ENCODE measurements at regions not wholly inside any gene's neighbourhood (a gene's known extent, or its start where the extent isn't known, plus 50 kb on each side); places are given as distances from the start of the nearest gene placed in this dataset.

DNA sequence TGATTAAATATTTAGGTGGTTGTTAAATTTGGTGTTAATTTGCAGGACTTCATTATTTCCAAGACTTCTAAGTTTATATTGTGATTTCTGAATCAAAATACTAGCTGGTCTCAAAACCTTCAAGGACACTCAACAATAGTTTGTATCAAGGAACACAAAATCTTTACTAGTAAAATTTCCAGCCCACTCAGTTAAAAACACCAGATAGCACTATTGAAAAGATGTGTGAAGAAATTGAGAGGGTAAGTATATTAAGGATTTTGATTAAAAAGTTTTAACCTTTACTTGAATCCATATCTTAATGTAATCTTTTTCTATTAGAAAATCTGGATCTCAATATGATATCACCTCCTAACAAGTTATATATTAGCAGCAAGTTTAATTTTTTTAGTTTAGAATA lies 89.3 kb upstream of the UGT8 start:
- H3K36me3 ChIP-seq (ENCODE audit: low read depth): no peaks in the 10 kb centered on the region
- ATAC-seq (ENCODE audit: low read depth): no peak
- H3K27ac ChIP-seq (ENCODE audit: poor library complexity, severe bottlenecking): no peak overlapping the region

DNA sequence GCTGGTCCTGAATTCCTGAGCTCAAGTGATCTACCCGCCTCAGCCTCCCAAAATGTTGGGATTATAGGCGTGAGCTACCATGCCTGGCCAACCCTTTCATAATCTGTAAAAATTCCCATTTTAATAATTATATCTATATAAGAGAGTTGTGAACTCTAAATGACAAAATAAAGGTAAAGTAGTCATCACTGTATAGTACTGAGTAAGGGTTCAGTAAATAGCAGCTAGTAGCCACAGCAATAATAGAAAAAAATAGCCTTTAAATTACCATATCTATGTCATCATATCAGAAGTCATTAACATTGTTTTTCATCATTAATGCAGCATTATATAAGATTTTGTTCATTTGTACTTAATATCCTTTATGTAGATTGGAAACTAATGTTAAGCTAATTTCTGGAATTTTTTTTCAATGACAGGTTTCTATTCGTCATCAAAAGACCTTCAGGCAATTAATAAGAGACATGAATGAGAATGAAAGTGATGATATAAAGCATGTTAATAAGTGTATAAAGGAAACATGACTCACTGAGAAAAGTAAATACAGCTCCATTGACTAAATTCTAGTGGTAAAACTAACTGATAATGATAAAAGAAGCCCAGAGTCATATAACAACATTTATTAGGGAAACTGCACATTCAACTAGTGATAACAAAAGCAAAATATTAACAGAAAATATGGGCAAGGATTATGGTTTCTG lies 85.9 kb upstream of the UGT8 start:
- DNase-seq (ENCODE audit: low spot score) (no peak), ATAC-seq (ENCODE audit: low read depth) (peak; percentile 80)
- H3K27ac ChIP-seq (ENCODE audit: poor library complexity, severe bottlenecking): no peak overlapping the region
- H3K4me1 ChIP-seq (ENCODE audit: insufficient read depth, poor library complexity, severe bottlenecking): peaks cover 11% of the 10 kb centered on the region
- no peaks in the 10 kb centered on the region for H3K36me3 ChIP-seq (ENCODE audit: low read depth)
- H3K9me3 ChIP-seq (ENCODE audit: severe bottlenecking): no peaks in the 10 kb centered on the region
- no peaks in the 10 kb centered on the region for H3K27me3 ChIP-seq (ENCODE audit: insufficient read depth, poor library complexity, severe bottlenecking)
- TF ChIP-seq CTCF (IDR thresholded peaks at IDR 0.05; ENCODE audit: poor library complexity, severe bottlenecking): no peak
- H3K4me3 ChIP-seq (ENCODE audit: severe bottlenecking): no peak overlapping the region

More for the DNA sequence above, 89.3 kb upstream of the UGT8 start:
- H3K4me1 ChIP-seq (ENCODE audit: insufficient read depth, poor library complexity, severe bottlenecking): peaks cover 11% of the 10 kb centered on the region
- peak; percentile 9 for TF ChIP-seq CTCF (IDR thresholded peaks at IDR 0.05; ENCODE audit: poor library complexity, severe bottlenecking)
- no peak overlapping the region for H3K4me3 ChIP-seq (ENCODE audit: severe bottlenecking)
- H3K9me3 ChIP-seq (ENCODE audit: severe bottlenecking): no peaks in the 10 kb centered on the region
- no peak for DNase-seq (ENCODE audit: low spot score)
- H3K27me3 ChIP-seq (ENCODE audit: insufficient read depth, poor library complexity, severe bottlenecking): no peaks in the 10 kb centered on the region

DNA sequence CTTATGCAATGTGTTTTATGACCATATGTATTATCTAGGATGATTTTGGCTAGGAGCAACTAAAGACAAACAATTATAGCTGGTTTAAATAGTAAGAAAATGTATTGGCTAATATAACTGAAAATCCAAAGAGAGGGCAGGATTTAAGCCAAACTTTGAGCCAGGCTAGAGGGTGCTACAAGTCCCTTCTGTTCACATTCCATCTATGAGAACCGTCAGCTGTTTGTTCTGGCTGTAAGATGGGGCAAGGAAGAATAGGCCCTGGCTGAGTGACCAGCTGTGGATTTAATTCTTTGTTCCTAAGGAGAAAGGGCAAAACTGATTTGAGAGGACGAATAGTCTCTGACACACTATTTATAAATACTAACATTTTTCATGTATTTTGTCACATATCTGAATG lies 79.2 kb upstream of the UGT8 start:
- no peak for TF ChIP-seq CTCF (IDR thresholded peaks at IDR 0.05; ENCODE audit: poor library complexity, severe bottlenecking)
- Histone ChIP-seq H3K36me3 (ENCODE audit: low read depth) (no peaks in the 10 kb centered on the region), H3K27ac (ENCODE audit: poor library complexity, severe bottlenecking) (no peak overlapping the region), H3K4me1 (ENCODE audit: insufficient read depth, poor library complexity, severe bottlenecking) (no peaks in the 10 kb centered on the region), H3K9me3 (ENCODE audit: severe bottlenecking) (no peaks in the 10 kb centered on the region), H3K4me3 (ENCODE audit: severe bottlenecking) (no peak overlapping the region), H3K27me3 (ENCODE audit: insufficient read depth, poor library complexity, severe bottlenecking) (no peaks in the 10 kb centered on the region)
- ATAC-seq (ENCODE audit: low read depth): no peak
- no peak for DNase-seq (ENCODE audit: low spot score)

- DNase-seq (ENCODE audit: low spot score): no peak
- H3K27me3 ChIP-seq (ENCODE audit: insufficient read depth, poor library complexity, severe bottlenecking): no peaks in the 10 kb centered on the region
- H3K4me1 ChIP-seq (ENCODE audit: insufficient read depth, poor library complexity, severe bottlenecking): no peaks in the 10 kb centered on the region
- TF ChIP-seq CTCF (IDR thresholded peaks at IDR 0.05; ENCODE audit: poor library complexity, severe bottlenecking): no peak
- no peak for ATAC-seq (ENCODE audit: low read depth)
- H3K27ac ChIP-seq (ENCODE audit: poor library complexity, severe bottlenecking): no peak overlapping the region
- H3K9me3 ChIP-seq (ENCODE audit: severe bottlenecking): no peaks in the 10 kb centered on the region
- H3K4me3 ChIP-seq (ENCODE audit: severe bottlenecking): no peak overlapping the region
- no peaks in the 10 kb centered on the region for H3K36me3 ChIP-seq (ENCODE audit: low read depth)
Measured at GRCh38 chr4:114527170-114527569, 71.4 kb upstream of the UGT8 start.

DNA sequence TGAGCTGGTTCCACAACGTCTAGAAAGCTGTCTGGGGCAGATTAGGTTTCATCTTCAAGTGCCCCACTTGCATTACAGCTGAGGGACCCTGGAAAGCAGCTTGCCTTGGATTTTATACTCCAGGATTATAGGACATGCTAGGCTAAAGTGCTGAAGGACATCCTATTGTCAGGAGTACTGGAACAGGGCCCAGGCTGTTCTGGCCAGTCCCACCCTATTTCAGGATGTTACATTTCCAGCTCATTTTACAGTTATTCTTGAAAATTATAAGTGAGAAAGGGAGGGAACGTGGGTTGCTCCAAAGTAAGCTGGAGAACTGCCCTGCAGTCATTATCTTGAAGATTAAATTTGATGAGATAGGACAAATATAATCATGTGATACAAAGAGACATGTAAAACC lies 71.0 kb upstream of the UGT8 start:
- ATAC-seq (ENCODE audit: low read depth) (no peak), DNase-seq (ENCODE audit: low spot score) (no peak)
- TF ChIP-seq CTCF (IDR thresholded peaks at IDR 0.05; ENCODE audit: poor library complexity, severe bottlenecking): no peak
- Histone ChIP-seq H3K9me3 (ENCODE audit: severe bottlenecking) (no peaks in the 10 kb centered on the region), H3K27me3 (ENCODE audit: insufficient read depth, poor library complexity, severe bottlenecking) (no peaks in the 10 kb centered on the region), H3K4me1 (ENCODE audit: insufficient read depth, poor library complexity, severe bottlenecking) (no peaks in the 10 kb centered on the region), H3K36me3 (ENCODE audit: low read depth) (no peaks in the 10 kb centered on the region), H3K4me3 (ENCODE audit: severe bottlenecking) (no peak overlapping the region), H3K27ac (ENCODE audit: poor library complexity, severe bottlenecking) (no peak overlapping the region)

Data from RWPE2 (cell line).